ENCODE measurements at regions not wholly inside any gene's neighbourhood (a gene's known extent, or its start where the extent isn't known, plus 50 kb on each side); places are given as distances from the start of the nearest gene placed in this dataset.

GRCh38 chr2:2614452-2614851, 283.4 kb upstream of the MYT1L start:
- in situ Hi-C loops (cut with MboI; ENCODE audit: low sequenced_read_pairs) = no loop called here
- DNase-seq (ENCODE audit: low spot score in 2 of 2) = no peak
- Histone ChIP-seq H3K4me1 (no peaks in the 10 kb centered on the region), H3K9me3 (no peaks in the 10 kb centered on the region), H3K27me3 (ENCODE audit: low read depth) (no peaks in the 10 kb centered on the region), H3K4me3 (no peak overlapping the region), H3K36me3 (replicated peaks) (no peaks in the 10 kb centered on the region)

- in situ Hi-C loops (cut with MboI; ENCODE audit: low sequenced_read_pairs) = no loop called here
- Histone ChIP-seq H3K27me3 (ENCODE audit: low read depth) (no peaks in the 10 kb centered on the region), H3K36me3 (replicated peaks) (no peaks in the 10 kb centered on the region), H3K4me1 (no peaks in the 10 kb centered on the region), H3K9me3 (no peaks in the 10 kb centered on the region), H3K4me3 (no peak overlapping the region)
- DNase-seq (ENCODE audit: low spot score in 2 of 2) = peak in 1 of 2 experiments; percentile 42
Measured at GRCh38 chr2:2613279-2614199, 282.5 kb upstream of the MYT1L start.

- Histone ChIP-seq H3K4me1 (no peaks in the 10 kb centered on the region), H3K4me3 (no peak overlapping the region), H3K27me3 (ENCODE audit: low read depth) (no peaks in the 10 kb centered on the region), H3K36me3 (replicated peaks) (no peaks in the 10 kb centered on the region), H3K9me3 (no peaks in the 10 kb centered on the region)
- no peak for DNase-seq (ENCODE audit: low spot score in 2 of 2)
- in situ Hi-C loops (cut with MboI; ENCODE audit: low sequenced_read_pairs) = no loop called here
Measured at GRCh38 chr2:2610751-2611150, 279.7 kb upstream of the MYT1L start.

- H3K4me1 ChIP-seq = no peaks in the 10 kb centered on the region
- no peak for DNase-seq (ENCODE audit: low spot score in 2 of 2)
- no peaks in the 10 kb centered on the region for H3K9me3 ChIP-seq
- H3K4me3 ChIP-seq = no peak overlapping the region
- in situ Hi-C loops (cut with MboI; ENCODE audit: low sequenced_read_pairs) = no loop called here
- no peaks in the 10 kb centered on the region for H3K36me3 ChIP-seq (replicated peaks)
- no peaks in the 10 kb centered on the region for H3K27me3 ChIP-seq (ENCODE audit: low read depth)
Measured at GRCh38 chr2:2600366-2600765, 269.3 kb upstream of the MYT1L start.

- no peaks in the 10 kb centered on the region for H3K4me1 ChIP-seq
- no peak overlapping the region for H3K4me3 ChIP-seq
- no peaks in the 10 kb centered on the region for H3K27me3 ChIP-seq (ENCODE audit: low read depth)
- in situ Hi-C loops (cut with MboI; ENCODE audit: low sequenced_read_pairs) = no loop called here
- no peaks in the 10 kb centered on the region for H3K9me3 ChIP-seq
- no peak for DNase-seq (ENCODE audit: low spot score in 2 of 2)
- H3K36me3 ChIP-seq (replicated peaks) = no peaks in the 10 kb centered on the region
Measured at GRCh38 chr2:2599441-2599840, 268.4 kb upstream of the MYT1L start.

GRCh38 chr2:2597712-2598111, 266.6 kb upstream of the MYT1L start:
- H3K4me3 ChIP-seq = no peak overlapping the region
- no peaks in the 10 kb centered on the region for H3K4me1 ChIP-seq
- no peaks in the 10 kb centered on the region for H3K36me3 ChIP-seq (replicated peaks)
- no peak for DNase-seq (ENCODE audit: low spot score in 2 of 2)
- no peaks in the 10 kb centered on the region for H3K27me3 ChIP-seq (ENCODE audit: low read depth)
- in situ Hi-C loops (cut with MboI; ENCODE audit: low sequenced_read_pairs) = no loop called here
- no peaks in the 10 kb centered on the region for H3K9me3 ChIP-seq

- no peaks in the 10 kb centered on the region for H3K9me3 ChIP-seq
- no peaks in the 10 kb centered on the region for H3K4me1 ChIP-seq
- no peaks in the 10 kb centered on the region for H3K27me3 ChIP-seq (ENCODE audit: low read depth)
- no peak overlapping the region for H3K4me3 ChIP-seq
- no peaks in the 10 kb centered on the region for H3K36me3 ChIP-seq (replicated peaks)
- DNase-seq (ENCODE audit: low spot score in 2 of 2) = no peak
- in situ Hi-C loops (cut with MboI; ENCODE audit: low sequenced_read_pairs) = no loop called here
Measured at GRCh38 chr2:2591542-2591940, 260.5 kb upstream of the MYT1L start.

GRCh38 chr2:2590841-2591541, 259.9 kb upstream of the MYT1L start:
- in situ Hi-C loops (cut with MboI; ENCODE audit: low sequenced_read_pairs) = no loop called here
- no peak for DNase-seq (ENCODE audit: low spot score in 2 of 2)
- Histone ChIP-seq H3K4me3 (no peak overlapping the region), H3K9me3 (no peaks in the 10 kb centered on the region), H3K36me3 (replicated peaks) (no peaks in the 10 kb centered on the region), H3K27me3 (ENCODE audit: low read depth) (no peaks in the 10 kb centered on the region), H3K4me1 (no peaks in the 10 kb centered on the region)

GRCh38 chr2:2590141-2590540, 259.1 kb upstream of the MYT1L start:
- Histone ChIP-seq H3K4me1 (no peaks in the 10 kb centered on the region), H3K9me3 (no peaks in the 10 kb centered on the region), H3K4me3 (no peak overlapping the region), H3K27me3 (ENCODE audit: low read depth) (no peaks in the 10 kb centered on the region), H3K36me3 (replicated peaks) (no peaks in the 10 kb centered on the region)
- DNase-seq (ENCODE audit: low spot score in 2 of 2) = no peak
- in situ Hi-C loops (cut with MboI; ENCODE audit: low sequenced_read_pairs) = no loop called here

GRCh38 chr2:2588777-2589176, 257.7 kb upstream of the MYT1L start:
- no peaks in the 10 kb centered on the region for H3K36me3 ChIP-seq (replicated peaks)
- no peaks in the 10 kb centered on the region for H3K27me3 ChIP-seq (ENCODE audit: low read depth)
- no peak overlapping the region for H3K4me3 ChIP-seq
- DNase-seq (ENCODE audit: low spot score in 2 of 2) = no peak
- in situ Hi-C loops (cut with MboI; ENCODE audit: low sequenced_read_pairs) = no loop called here
- no peaks in the 10 kb centered on the region for H3K9me3 ChIP-seq
- no peaks in the 10 kb centered on the region for H3K4me1 ChIP-seq

- in situ Hi-C loops (cut with MboI; ENCODE audit: low sequenced_read_pairs) = no loop called here
- Histone ChIP-seq H3K4me3 (no peak overlapping the region), H3K27me3 (ENCODE audit: low read depth) (no peaks in the 10 kb centered on the region), H3K4me1 (no peaks in the 10 kb centered on the region), H3K9me3 (no peaks in the 10 kb centered on the region), H3K36me3 (replicated peaks) (no peaks in the 10 kb centered on the region)
- DNase-seq (ENCODE audit: low spot score in 2 of 2) = no peak
Measured at GRCh38 chr2:2587354-2587753, 256.3 kb upstream of the MYT1L start.

GRCh38 chr2:2586931-2587330, 255.9 kb upstream of the MYT1L start:
- Histone ChIP-seq H3K4me1 (no peaks in the 10 kb centered on the region), H3K4me3 (no peak overlapping the region), H3K27me3 (ENCODE audit: low read depth) (no peaks in the 10 kb centered on the region), H3K9me3 (no peaks in the 10 kb centered on the region), H3K36me3 (replicated peaks) (no peaks in the 10 kb centered on the region)
- no peak for DNase-seq (ENCODE audit: low spot score in 2 of 2)
- in situ Hi-C loops (cut with MboI; ENCODE audit: low sequenced_read_pairs) = no loop called here

GRCh38 chr2:2586068-2586776, 255.1 kb upstream of the MYT1L start:
- Histone ChIP-seq H3K27me3 (ENCODE audit: low read depth) (no peaks in the 10 kb centered on the region), H3K9me3 (no peaks in the 10 kb centered on the region), H3K4me1 (no peaks in the 10 kb centered on the region), H3K4me3 (no peak overlapping the region), H3K36me3 (replicated peaks) (no peaks in the 10 kb centered on the region)
- DNase-seq (ENCODE audit: low spot score in 2 of 2) = no peak
- in situ Hi-C loops (cut with MboI; ENCODE audit: low sequenced_read_pairs) = no loop called here

GRCh38 chr2:2582998-2583545, 252.0 kb upstream of the MYT1L start:
- H3K9me3 ChIP-seq = no peaks in the 10 kb centered on the region
- no peak for DNase-seq (ENCODE audit: low spot score in 2 of 2)
- no peaks in the 10 kb centered on the region for H3K4me1 ChIP-seq
- no peak overlapping the region for H3K4me3 ChIP-seq
- H3K36me3 ChIP-seq (replicated peaks) = no peaks in the 10 kb centered on the region
- in situ Hi-C loops (cut with MboI; ENCODE audit: low sequenced_read_pairs) = no loop called here
- no peaks in the 10 kb centered on the region for H3K27me3 ChIP-seq (ENCODE audit: low read depth)
